ENCODE measurements at regions not wholly inside any gene's neighbourhood (a gene's known extent, or its start where the extent isn't known, plus 50 kb on each side); places are given as distances from the start of the nearest gene placed in this dataset.

GRCh38 chr3:46102059-46102779 is 74.9 kb upstream of the XCR1 start:
- no CpG with 5 or more reads among the region's 2 CpGs for WGBS (ENCODE audit: insufficient coverage)
- no peak for DNase-seq
- no peaks in the 10 kb centered on the region for H3K36me3 ChIP-seq (ENCODE audit: control insufficient read depth, insufficient read depth, low read length)
- no peaks in the 10 kb centered on the region for H3K9me3 ChIP-seq (replicated peaks; ENCODE audit: control insufficient read depth, low read depth, low read length)
- H3K27ac ChIP-seq (ENCODE audit: low read length) = no peak overlapping the region
- no peak overlapping the region for H3K4me3 ChIP-seq (ENCODE audit: low read length)
- peaks cover 4% of the 10 kb centered on the region for H3K4me1 ChIP-seq (ENCODE audit: control insufficient read depth, insufficient read depth, low read length)
- H3K27me3 ChIP-seq (ENCODE audit: control insufficient read depth, insufficient read depth, low read length) = no peaks in the 10 kb centered on the region

- Histone ChIP-seq H3K9me3 (replicated peaks; ENCODE audit: control insufficient read depth, low read depth, low read length) (no peaks in the 10 kb centered on the region), H3K4me1 (ENCODE audit: control insufficient read depth, insufficient read depth, low read length) (peaks cover 4% of the 10 kb centered on the region)
Measured at GRCh38 chr3:46100812-46101211, 73.5 kb upstream of the XCR1 start.

DNA sequence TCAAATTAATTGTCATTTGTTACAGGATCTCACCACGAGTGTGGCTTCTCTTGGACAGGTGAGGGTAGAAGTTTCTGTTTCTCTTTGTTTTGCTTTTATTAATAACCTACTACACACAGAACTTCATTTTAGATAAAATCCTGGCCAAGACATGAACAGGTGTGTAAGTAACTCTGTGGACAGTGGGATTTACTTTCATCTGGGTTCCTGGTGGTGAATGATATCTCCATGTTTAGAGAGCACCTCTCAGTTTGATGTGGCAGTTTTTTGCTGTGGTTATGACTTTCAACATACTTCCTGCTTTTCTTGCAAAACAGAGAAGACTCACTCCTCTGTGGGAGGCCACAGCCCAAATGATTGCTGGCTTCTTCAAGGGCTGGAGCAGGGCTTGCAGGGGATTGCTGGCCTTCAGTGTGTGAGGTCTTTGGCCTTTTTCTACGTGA is 71.1 kb upstream of the XCR1 start:
- Histone ChIP-seq H3K27me3 (ENCODE audit: control insufficient read depth, insufficient read depth, low read length) (no peaks in the 10 kb centered on the region), H3K9me3 (replicated peaks; ENCODE audit: control insufficient read depth, low read depth, low read length) (no peaks in the 10 kb centered on the region), H3K4me3 (ENCODE audit: low read length) (no peak overlapping the region), H3K27ac (ENCODE audit: low read length) (peak overlapping the region; percentile 33), H3K4me1 (ENCODE audit: control insufficient read depth, insufficient read depth, low read length) (peaks cover 4% of the 10 kb centered on the region), H3K36me3 (ENCODE audit: control insufficient read depth, insufficient read depth, low read length) (no peaks in the 10 kb centered on the region)
- WGBS (ENCODE audit: insufficient coverage) = no CpG with 5 or more reads among the region's 2 CpGs
- peak; percentile 54 for DNase-seq

More at GRCh38 chr3:46100812-46101211, 73.5 kb upstream of the XCR1 start:
- Histone ChIP-seq H3K27ac (ENCODE audit: low read length) (peak overlapping the region; percentile 55), H3K27me3 (ENCODE audit: control insufficient read depth, insufficient read depth, low read length) (no peaks in the 10 kb centered on the region), H3K4me3 (ENCODE audit: low read length) (no peak overlapping the region), H3K36me3 (ENCODE audit: control insufficient read depth, insufficient read depth, low read length) (no peaks in the 10 kb centered on the region)
- WGBS (ENCODE audit: insufficient coverage) = no CpG with 5 or more reads among the region's 2 CpGs
- DNase-seq = peak; percentile 83

GRCh38 chr3:46097691-46098241 is 70.5 kb upstream of the XCR1 start:
- 67% methylated on average over 2 of the region's 6 CpGs for WGBS (ENCODE audit: insufficient coverage)
- peaks cover 4% of the 10 kb centered on the region for H3K4me1 ChIP-seq (ENCODE audit: control insufficient read depth, insufficient read depth, low read length)
- H3K36me3 ChIP-seq (ENCODE audit: control insufficient read depth, insufficient read depth, low read length) = no peaks in the 10 kb centered on the region
- H3K4me3 ChIP-seq (ENCODE audit: low read length) = no peak overlapping the region
- DNase-seq = no peak
- peak overlapping the region; percentile 33 for H3K27ac ChIP-seq (ENCODE audit: low read length)
- H3K27me3 ChIP-seq (ENCODE audit: control insufficient read depth, insufficient read depth, low read length) = no peaks in the 10 kb centered on the region
- H3K9me3 ChIP-seq (replicated peaks; ENCODE audit: control insufficient read depth, low read depth, low read length) = no peaks in the 10 kb centered on the region

- no peak for DNase-seq
- 83% methylated on average over 1 of the region's 5 CpGs for WGBS (ENCODE audit: insufficient coverage)
- H3K27me3 ChIP-seq (ENCODE audit: control insufficient read depth, insufficient read depth, low read length) = no peaks in the 10 kb centered on the region
- peaks cover 4% of the 10 kb centered on the region for H3K4me1 ChIP-seq (ENCODE audit: control insufficient read depth, insufficient read depth, low read length)
- H3K9me3 ChIP-seq (replicated peaks; ENCODE audit: control insufficient read depth, low read depth, low read length) = no peaks in the 10 kb centered on the region
- H3K4me3 ChIP-seq (ENCODE audit: low read length) = no peak overlapping the region
- no peaks in the 10 kb centered on the region for H3K36me3 ChIP-seq (ENCODE audit: control insufficient read depth, insufficient read depth, low read length)
- H3K27ac ChIP-seq (ENCODE audit: low read length) = no peak overlapping the region
Measured at GRCh38 chr3:46096781-46097180, 69.5 kb upstream of the XCR1 start.

DNA sequence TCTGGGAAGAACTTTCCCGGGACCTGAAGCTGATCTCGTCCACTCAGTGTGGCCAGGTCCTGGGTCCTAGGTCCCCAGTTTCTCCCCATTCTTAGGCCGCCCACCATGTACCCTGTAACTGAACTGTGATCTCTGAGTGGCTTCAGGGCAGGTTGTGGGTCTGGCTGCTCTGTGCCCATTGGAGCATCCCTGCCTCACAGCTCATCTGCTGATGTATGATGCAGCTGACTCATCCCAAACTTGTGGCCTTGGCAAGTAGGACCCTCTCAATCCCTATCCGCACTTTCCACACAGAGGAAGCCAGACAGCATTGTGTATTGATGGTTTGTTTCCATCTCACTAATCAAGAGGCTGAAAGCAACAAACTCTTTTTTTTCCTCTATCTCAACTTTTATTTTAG is 69.1 kb upstream of the XCR1 start:
- Histone ChIP-seq H3K36me3 (ENCODE audit: control insufficient read depth, insufficient read depth, low read length) (no peaks in the 10 kb centered on the region), H3K9me3 (replicated peaks; ENCODE audit: control insufficient read depth, low read depth, low read length) (no peaks in the 10 kb centered on the region), H3K27me3 (ENCODE audit: control insufficient read depth, insufficient read depth, low read length) (no peaks in the 10 kb centered on the region), H3K4me3 (ENCODE audit: low read length) (no peak overlapping the region), H3K4me1 (ENCODE audit: control insufficient read depth, insufficient read depth, low read length) (peaks cover 4% of the 10 kb centered on the region), H3K27ac (ENCODE audit: low read length) (no peak overlapping the region)
- 83% methylated on average over 2 of the region's 4 CpGs for WGBS (ENCODE audit: insufficient coverage)
- no peak for DNase-seq

- Histone ChIP-seq H3K9me3 (replicated peaks; ENCODE audit: control insufficient read depth, low read depth, low read length) (no peaks in the 10 kb centered on the region), H3K4me1 (ENCODE audit: control insufficient read depth, insufficient read depth, low read length) (peaks cover 4% of the 10 kb centered on the region), H3K27me3 (ENCODE audit: control insufficient read depth, insufficient read depth, low read length) (no peaks in the 10 kb centered on the region), H3K4me3 (ENCODE audit: low read length) (no peak overlapping the region), H3K27ac (ENCODE audit: low read length) (no peak overlapping the region), H3K36me3 (ENCODE audit: control insufficient read depth, insufficient read depth, low read length) (no peaks in the 10 kb centered on the region)
- DNase-seq = no peak
- no CpG with 5 or more reads among the region's 5 CpGs for WGBS (ENCODE audit: insufficient coverage)
Measured at GRCh38 chr3:46095307-46095706, 68.0 kb upstream of the XCR1 start.

DNA sequence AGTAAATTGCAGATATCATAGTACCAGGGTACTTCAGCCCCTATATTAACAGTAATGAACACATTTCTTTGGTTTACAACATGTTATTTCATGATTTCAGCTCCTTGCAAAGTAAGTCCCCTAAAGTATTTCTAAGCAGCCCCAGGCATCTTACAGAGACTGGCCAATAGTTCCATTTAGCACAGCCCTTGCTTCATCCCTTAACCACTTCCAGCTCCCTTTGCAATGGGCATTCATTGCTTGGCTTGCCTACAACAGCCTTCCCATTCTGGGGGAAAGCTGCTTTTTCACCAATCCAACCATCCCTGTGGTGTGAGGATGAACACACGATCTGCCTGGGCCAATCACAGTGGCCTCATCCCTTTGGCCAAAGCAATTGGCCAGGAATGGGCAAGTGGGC is 67.2 kb upstream of the XCR1 start:
- H3K4me3 ChIP-seq (ENCODE audit: low read length) = no peak overlapping the region
- peaks cover 4% of the 10 kb centered on the region for H3K4me1 ChIP-seq (ENCODE audit: control insufficient read depth, insufficient read depth, low read length)
- H3K9me3 ChIP-seq (replicated peaks; ENCODE audit: control insufficient read depth, low read depth, low read length) = no peaks in the 10 kb centered on the region
- WGBS (ENCODE audit: insufficient coverage) = no CpG with 5 or more reads among the region's 1 CpG
- DNase-seq = no peak
- no peaks in the 10 kb centered on the region for H3K27me3 ChIP-seq (ENCODE audit: control insufficient read depth, insufficient read depth, low read length)
- no peaks in the 10 kb centered on the region for H3K36me3 ChIP-seq (ENCODE audit: control insufficient read depth, insufficient read depth, low read length)
- H3K27ac ChIP-seq (ENCODE audit: low read length) = no peak overlapping the region

DNA sequence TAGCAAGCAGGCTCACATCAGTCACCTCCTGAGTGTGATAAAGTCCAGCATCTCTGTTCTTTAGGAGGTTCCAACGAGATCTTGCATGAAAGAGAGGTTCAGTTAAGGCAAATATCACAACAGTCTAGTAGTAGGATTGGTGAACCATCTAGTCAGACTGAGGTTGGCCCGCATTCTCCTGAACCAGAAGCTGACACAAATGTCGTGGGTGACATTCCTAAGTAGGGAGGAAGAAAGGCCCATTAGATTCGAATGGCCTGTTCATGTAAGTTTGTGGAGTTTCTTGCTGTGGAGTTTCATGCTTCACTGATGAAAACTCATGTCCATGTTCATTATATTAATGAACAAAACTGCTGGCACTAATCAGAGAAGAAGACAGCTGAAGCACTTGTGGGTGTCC is 66.7 kb upstream of the XCR1 start:
- Histone ChIP-seq H3K4me1 (ENCODE audit: control insufficient read depth, insufficient read depth, low read length) (peaks cover 6% of the 10 kb centered on the region), H3K9me3 (replicated peaks; ENCODE audit: control insufficient read depth, low read depth, low read length) (no peaks in the 10 kb centered on the region), H3K27ac (ENCODE audit: low read length) (no peak overlapping the region), H3K4me3 (ENCODE audit: low read length) (no peak overlapping the region), H3K36me3 (ENCODE audit: control insufficient read depth, insufficient read depth, low read length) (no peaks in the 10 kb centered on the region), H3K27me3 (ENCODE audit: control insufficient read depth, insufficient read depth, low read length) (no peaks in the 10 kb centered on the region)
- WGBS (ENCODE audit: insufficient coverage) = 71% methylated on average over 3 of the region's 4 CpGs
- no peak for DNase-seq

DNA sequence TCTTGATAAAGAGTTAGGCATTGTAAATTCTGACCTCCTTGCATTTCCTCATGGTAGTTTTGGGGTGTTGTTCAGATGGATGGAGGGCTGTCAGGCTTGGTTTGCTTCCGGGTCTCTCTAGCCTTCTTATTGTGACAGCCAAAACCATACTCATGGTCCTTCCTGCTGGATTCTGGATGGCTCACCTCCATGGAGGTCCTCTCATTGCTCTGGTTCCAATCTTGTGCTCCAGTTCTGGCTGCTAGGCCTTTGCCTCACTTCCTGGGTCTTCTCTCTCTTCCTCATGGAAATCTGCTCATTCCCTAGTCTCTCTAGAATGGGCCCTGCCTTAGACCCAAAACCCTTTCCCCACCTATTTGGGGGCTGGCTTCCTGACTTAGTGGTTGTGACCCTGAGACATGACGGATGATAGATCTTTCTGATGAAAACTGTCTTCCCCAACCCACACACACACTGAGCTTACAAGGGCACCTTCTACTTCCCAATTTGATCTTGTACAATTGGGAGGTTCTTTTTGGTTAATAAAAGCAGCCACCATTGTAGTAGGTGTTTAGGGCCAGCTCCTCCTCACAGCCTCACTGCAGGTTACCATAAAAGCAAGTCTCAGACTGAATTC is 66.2 kb upstream of the XCR1 start:
- no peak overlapping the region for H3K27ac ChIP-seq (ENCODE audit: low read length)
- H3K27me3 ChIP-seq (ENCODE audit: control insufficient read depth, insufficient read depth, low read length) = no peaks in the 10 kb centered on the region
- peaks cover 7% of the 10 kb centered on the region for H3K4me1 ChIP-seq (ENCODE audit: control insufficient read depth, insufficient read depth, low read length)
- WGBS (ENCODE audit: insufficient coverage) = 100% methylated on average over 1 of the region's 2 CpGs
- no peaks in the 10 kb centered on the region for H3K36me3 ChIP-seq (ENCODE audit: control insufficient read depth, insufficient read depth, low read length)
- H3K4me3 ChIP-seq (ENCODE audit: low read length) = no peak overlapping the region
- H3K9me3 ChIP-seq (replicated peaks; ENCODE audit: control insufficient read depth, low read depth, low read length) = no peaks in the 10 kb centered on the region
- no peak for DNase-seq
